GM18499 (cell line): ENCODE measurements at regions not wholly inside any gene's neighbourhood (a gene's known extent, or its start where the extent isn't known, plus 50 kb on each side); places are given as distances from the start of the nearest gene placed in this dataset.
"Not testable (repeated sequence)": the region's sequence is repeated elsewhere in the genome, so short reads cannot be mapped to it uniquely, and the experiment has no call there.

Experiments
- ATAC-seq: cut with Tn5 transposase; IDR thresholded peaks from one replicate; pipeline ENCODE4 v1.9.1; 2021; ENCODE audit warnings: moderate number of reproducible peaks; ENCODE audit not compliant: insufficient read depth, unreplicated experiment

DNA sequence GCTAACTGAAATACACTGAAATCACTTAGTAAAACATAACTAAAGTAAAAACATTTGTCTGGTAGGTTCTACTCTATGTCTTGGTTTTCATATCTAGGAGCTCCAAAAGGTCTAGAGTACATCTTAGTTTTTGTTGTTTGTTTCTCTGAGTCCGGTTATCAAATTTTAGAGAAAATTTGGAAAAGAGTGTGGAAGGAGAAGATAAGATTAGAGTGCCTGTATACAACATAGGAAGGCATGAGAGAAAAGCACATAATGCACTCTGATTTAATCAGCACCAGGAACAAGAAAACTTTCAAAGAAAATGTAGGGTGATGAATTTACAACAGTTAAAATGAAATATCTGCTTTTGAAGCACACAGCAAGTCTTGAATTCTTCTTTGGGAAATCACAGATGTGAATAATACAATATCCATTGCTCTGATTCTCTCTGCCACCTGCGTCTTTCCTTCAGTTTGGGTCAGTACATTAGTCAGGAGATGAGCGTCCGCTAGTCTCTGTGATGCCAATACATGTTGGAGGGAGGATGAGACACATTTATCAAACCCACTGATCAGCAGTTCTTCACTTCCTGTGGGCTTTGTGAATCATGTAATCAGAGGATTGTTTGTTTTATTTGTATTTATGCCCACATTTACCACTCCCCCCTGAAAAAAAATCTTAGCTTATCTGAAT is 477.8 kb upstream of the GCFC2 start:
- ATAC-seq, result no peak

- ATAC-seq, result no peak
Measured at GRCh38 chr2:76187415-76187814, 476.7 kb upstream of the GCFC2 start.

GRCh38 chr2:76180676-76181075 is 470.0 kb upstream of the GCFC2 start:
- ATAC-seq, result no peak

DNA sequence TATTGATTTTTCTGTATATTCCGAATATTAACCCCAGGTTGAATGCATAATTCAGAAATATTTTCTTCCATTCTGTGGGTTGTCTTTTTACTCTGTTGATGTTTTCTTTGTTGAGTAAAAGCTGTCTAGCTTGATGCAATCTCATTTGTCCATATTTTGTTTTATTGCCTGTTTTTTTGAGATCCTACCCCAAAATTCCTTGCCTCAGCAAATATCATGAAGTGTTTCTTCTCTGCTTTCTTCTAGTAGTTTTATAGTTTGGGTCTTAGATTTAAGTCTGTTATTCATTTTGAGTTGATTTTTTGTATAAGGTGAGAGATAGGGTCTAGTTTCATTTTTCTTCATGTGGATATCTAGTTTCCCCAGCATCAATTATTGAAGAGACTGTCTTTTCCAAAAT is 467.9 kb upstream of the GCFC2 start:
- no peak for ATAC-seq

- no peak for ATAC-seq
Measured at GRCh38 chr2:76175295-76175694, 464.6 kb upstream of the GCFC2 start.

DNA sequence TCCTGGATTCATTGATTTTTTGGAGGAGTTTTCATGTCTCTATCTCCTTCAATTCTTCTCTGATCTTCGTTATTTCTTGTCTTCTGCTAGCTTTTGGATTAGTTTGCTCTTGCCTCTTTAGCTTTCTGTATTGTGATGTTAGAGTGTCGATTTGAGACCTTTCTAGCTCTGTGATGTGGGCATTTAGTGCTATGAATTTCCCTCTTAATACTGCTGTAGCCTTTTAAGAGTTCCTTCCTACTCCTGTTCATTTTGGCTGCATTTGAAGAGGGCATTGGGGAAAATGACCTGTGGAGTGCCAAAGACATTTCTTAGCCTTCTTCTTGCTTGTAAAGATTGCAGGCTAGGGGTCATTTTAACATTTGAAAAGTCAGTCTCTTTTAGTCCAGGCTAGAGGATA is 463.8 kb upstream of the GCFC2 start:
- ATAC-seq, result no peak

- ATAC-seq, result not testable (repeated sequence)
Measured at GRCh38 chr2:76173206-76173605, 462.5 kb upstream of the GCFC2 start.

DNA sequence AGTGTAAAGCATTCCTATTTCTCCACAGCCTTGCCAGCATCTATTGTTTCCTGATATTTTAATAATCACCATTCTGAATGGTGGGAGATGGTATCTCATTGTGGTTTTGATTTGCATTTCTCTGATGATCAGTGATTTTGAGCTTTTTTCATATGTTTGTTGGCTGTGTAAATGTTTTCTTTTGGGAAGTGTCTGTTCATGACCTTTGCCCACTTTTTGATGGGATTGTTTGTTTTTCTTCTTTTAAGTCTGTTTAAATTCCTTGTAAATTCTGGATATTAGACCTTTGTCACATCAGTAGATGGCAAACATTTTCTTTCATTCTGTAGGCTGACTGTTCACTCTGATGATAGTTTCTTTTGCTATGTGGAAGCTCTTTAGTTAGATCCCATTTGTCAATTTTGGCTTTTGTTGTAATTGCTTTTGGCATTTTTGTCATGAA is 461.5 kb upstream of the GCFC2 start:
- ATAC-seq, result not testable (repeated sequence)

- ATAC-seq, result no peak
Measured at GRCh38 chr2:76170856-76171255, 460.1 kb upstream of the GCFC2 start.

DNA sequence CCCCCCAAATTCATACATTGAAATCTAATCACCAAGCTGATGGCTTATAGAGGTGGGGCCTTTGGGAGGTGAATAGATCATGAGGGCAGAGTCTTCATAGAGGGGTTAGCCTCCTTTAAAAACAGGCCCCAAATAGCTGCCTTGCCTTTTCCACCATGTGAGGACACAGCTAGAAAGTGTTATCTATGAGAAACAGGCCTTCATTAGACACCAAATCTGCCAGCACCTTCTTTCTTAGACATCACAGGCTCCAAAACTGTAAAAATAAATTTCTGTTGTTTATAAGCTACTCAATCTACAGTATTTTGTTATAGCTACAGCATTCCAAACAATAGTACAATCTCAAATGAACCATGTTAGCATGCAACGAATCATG is 459.3 kb upstream of the GCFC2 start:
- ATAC-seq, result no peak

GRCh38 chr2:76169276-76170008 is 458.7 kb upstream of the GCFC2 start:
- no peak for ATAC-seq

GRCh38 chr2:76163860-76164259 is 453.1 kb upstream of the GCFC2 start:
- no peak for ATAC-seq

DNA sequence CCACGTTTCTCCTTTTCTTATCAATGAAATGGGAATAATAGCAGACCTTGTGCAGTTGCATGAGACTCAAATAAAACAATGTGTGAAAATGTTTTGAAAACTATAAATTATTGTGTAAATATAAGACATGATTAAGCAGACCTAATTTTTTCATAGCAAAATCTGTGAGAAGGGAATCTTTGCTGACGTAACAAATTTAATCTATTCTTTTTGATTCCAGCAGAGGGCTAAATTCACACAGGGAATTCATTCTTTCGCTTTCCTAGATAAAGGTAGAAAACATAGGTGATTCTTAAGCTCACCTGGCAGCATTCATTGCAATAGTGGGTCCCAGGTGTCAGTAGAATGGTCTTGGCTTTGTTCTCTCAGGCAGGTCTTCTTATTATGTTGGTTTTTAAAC is 450.0 kb upstream of the GCFC2 start:
- no peak for ATAC-seq

- no peak for ATAC-seq
Measured at GRCh38 chr2:76159042-76159648, 448.4 kb upstream of the GCFC2 start.

DNA sequence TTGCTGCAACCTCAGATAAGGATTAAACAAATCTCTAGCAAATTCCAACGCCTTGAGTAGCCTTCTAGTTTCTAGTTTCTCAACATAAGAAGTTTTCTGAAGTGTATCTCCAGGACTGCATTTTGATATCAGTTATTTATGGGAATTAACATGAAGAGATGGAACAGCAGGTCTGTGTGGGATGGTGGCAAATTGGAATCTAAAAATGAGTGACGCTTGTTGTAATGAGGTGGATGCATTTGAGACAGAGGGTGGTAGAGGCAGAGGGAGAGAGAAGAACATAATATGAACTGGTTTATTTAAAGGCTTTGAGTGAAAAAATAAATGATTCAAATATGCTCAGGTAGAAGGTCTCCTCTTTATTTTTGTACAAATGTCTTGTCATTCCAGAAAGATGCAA is 446.8 kb upstream of the GCFC2 start:
- ATAC-seq, result no peak

GRCh38 chr2:76154981-76155380 is 444.3 kb upstream of the GCFC2 start:
- no peak for ATAC-seq

DNA sequence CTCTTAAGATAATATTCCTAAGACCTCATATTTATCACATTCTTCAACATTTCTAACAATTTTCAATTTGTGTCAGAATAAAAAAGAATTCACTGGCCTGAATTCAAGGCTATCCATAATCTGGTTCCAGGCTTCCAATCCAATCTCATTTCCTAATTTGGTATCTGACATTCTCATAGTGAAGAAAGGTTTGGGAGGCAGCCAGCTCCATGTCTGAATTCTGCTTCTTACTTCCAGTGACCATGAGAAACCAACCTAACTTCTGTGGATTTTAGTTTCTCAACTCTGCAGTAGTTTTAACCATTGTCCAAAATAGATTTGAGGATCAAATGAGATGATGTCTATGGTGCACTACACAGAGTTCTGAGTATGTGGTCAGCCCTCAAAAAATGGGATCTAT is 439.1 kb upstream of the GCFC2 start:
- ATAC-seq, result no peak

DNA sequence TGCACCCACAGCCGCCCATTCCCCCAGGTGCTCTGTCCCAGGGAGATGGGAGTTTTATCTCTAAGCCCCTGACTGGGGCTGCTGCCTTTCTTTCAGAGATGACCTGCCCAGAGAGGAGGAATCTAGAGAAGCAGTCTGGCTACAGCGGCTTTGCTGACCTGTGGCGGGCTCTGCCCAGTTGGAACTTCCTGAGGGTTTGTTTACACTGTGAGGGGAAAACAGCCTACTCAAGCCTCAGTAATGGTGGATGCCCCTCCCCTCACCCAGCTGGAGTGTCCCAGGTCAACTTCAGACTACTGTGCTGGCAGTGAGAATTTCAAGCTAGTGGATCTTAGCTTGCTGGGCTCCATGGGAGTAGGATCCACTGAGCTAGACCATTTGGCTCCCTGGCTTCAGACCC is 428.6 kb upstream of the GCFC2 start:
- not testable (repeated sequence) for ATAC-seq

DNA sequence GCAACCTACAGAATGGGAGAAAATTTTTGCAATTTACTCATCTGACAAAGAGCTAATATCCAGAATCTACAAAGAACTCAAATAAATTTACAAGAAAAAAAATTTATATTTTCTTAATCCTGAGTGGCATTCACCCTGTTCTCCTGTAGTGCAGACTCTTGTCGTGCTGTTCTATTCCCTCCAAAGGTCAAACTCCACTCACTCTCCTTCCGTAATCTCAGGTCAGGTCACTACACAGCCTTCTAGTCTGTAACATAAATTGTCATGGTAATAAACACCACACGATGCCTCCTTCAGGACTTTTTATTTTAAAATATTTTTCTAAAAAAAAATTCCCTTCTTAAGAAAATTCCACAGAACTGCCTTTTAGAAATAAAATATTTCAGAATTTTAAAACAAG is 417.9 kb upstream of the GCFC2 start:
- ATAC-seq, result no peak

DNA sequence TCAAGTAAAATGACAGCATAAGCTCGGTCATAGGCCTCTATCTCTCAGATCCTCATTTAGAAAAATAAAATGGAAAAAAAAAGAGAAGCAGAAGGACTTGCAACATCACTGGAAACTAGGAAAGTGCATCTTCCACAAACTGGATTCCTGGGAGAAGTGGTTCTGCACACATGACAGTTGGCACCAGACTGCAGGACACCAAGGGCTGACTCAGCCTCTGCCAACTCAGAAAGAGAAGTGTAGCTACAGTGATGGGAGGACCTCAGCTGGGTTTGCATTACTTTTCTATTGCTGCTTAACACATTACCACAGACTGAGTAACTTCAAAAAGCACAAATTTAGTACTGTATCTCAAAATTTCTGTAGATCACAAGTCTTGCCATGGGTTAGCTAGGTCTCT is 409.5 kb upstream of the GCFC2 start:
- ATAC-seq, result no peak

DNA sequence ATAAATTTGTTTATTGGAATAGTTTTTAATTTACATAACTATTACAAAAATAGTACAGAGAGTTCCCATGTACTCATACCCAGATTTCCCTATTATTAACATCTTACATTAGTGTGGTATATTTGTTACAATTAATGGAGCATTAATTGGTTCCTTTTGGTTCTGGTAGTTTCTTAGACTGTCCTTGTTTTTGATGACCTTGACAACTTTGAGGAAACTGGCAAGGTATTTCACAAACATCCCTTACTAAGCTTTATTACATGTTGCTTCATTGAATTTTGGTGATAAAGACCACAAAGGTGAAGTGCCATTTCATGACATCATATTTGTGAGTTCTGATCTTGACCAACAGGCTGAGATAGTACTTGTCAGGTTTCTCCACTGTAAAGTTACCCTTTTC is 379.0 kb upstream of the GCFC2 start:
- ATAC-seq, result no peak

GRCh38 chr2:76083248-76083647 is 372.5 kb upstream of the GCFC2 start:
- no peak for ATAC-seq
